Neuronal stem cell (in vitro differentiated cells): ENCODE measurements at regions not wholly inside any gene's neighbourhood (a gene's known extent, or its start where the extent isn't known, plus 50 kb on each side); places are given as distances from the start of the nearest gene placed in this dataset.

Experiments used
- DNase-seq: peaks from one replicate; pipeline ENCODE4 v3.0.0-alpha.2; 2013; ENCODE audit warnings: low spot score
- H2AFZ ChIP-seq: one replicate; pipeline ENCODE4 v1.6.1; 2013; ENCODE audit warnings: mild to moderate bottlenecking, low read length, inconsistent platforms
- H2AK5ac ChIP-seq: 2 replicates; pipeline ENCODE4 v1.6.1; 2013; ENCODE audit warnings: low read depth, mild to moderate bottlenecking, inconsistent platforms, low read length, moderate library complexity, mixed read lengths
- H2BK120ac ChIP-seq: 2 replicates; pipeline ENCODE4 v1.6.1; 2013; ENCODE audit warnings: low read depth, mild to moderate bottlenecking, inconsistent platforms, low read length, moderate library complexity, mixed read lengths
- H2BK12ac ChIP-seq: one replicate; pipeline ENCODE4 v1.6.1; 2013; ENCODE audit warnings: low read length, inconsistent platforms
- H2BK15ac ChIP-seq: 2 replicates; pipeline ENCODE4 v1.6.1; 2013; ENCODE audit warnings: mild to moderate bottlenecking, low read length, inconsistent platforms, mixed read lengths
- H2BK5ac ChIP-seq: one replicate; pipeline ENCODE4 v1.6.1; 2013; ENCODE audit warnings: inconsistent platforms, mild to moderate bottlenecking, low read length, moderate library complexity
- H3K14ac ChIP-seq: one replicate; pipeline ENCODE4 v1.6.1; 2013; ENCODE audit warnings: low read length, inconsistent platforms
- H3K18ac ChIP-seq: 2 replicates; pipeline ENCODE4 v1.6.1; 2013; ENCODE audit warnings: low read length, inconsistent platforms
- H3K23ac ChIP-seq: 2 replicates; pipeline ENCODE4 v1.6.1; 2013; ENCODE audit warnings: low read depth, mild to moderate bottlenecking, mixed read lengths, low read length, inconsistent platforms; ENCODE audit not compliant: poor library complexity
- H3K27ac ChIP-seq: replicated peaks from 3 replicates; pipeline ENCODE4 v1.5.1; 2013; ENCODE audit warnings: low read length, inconsistent platforms
- H3K27me3 ChIP-seq, 3 experiments: 2 replicates each; pipeline ENCODE4 v1.6.1; 2013; ENCODE audit warnings: low read length in 3 of 3, mild to moderate bottlenecking in 2 of 3, inconsistent platforms in 1 of 3, low read depth in 1 of 3, mixed read lengths in 1 of 3, moderate library complexity in 1 of 3; ENCODE audit not compliant: control insufficient read depth in 3 of 3, insufficient read depth in 3 of 3
- H3K36me3 ChIP-seq, 2 donors: replicated peaks in 1 of 2; 2 replicates each; pipeline ENCODE4 v1.6.1; 2013; ENCODE audit warnings: low read length in 2 of 2; ENCODE audit not compliant: control insufficient read depth in 2 of 2, insufficient read depth in 2 of 2
- H3K4ac ChIP-seq: 2 replicates; pipeline ENCODE4 v1.6.1; 2013; ENCODE audit warnings: inconsistent platforms, mild to moderate bottlenecking, low read length, moderate library complexity
- H3K4me1 ChIP-seq, 2 donors: 1 replicate in 1 of 2; 2 replicates in 1 of 2; pipeline ENCODE4 v1.6.1; 2013; ENCODE audit warnings: low read length in 2 of 2, low read depth in 1 of 2; ENCODE audit not compliant: control insufficient read depth in 2 of 2, insufficient read depth in 1 of 2
- H3K4me2 ChIP-seq: one replicate; pipeline ENCODE4 v1.6.1; 2013; ENCODE audit warnings: mild to moderate bottlenecking, low read length, inconsistent platforms; ENCODE audit not compliant: insufficient read depth, poor library complexity, severe bottlenecking
- H3K4me3 ChIP-seq, 2 donors: 2 replicates each; pipeline ENCODE4 v1.5.1; 2013; ENCODE audit warnings: low read length in 2 of 2, mild to moderate bottlenecking in 2 of 2, inconsistent platforms in 1 of 2, moderate library complexity in 1 of 2
- H3K79me1 ChIP-seq: one replicate; pipeline ENCODE4 v1.6.1; 2013; ENCODE audit warnings: low read depth, mild to moderate bottlenecking, inconsistent platforms, low read length, moderate library complexity
- H3K9ac ChIP-seq: one replicate; pipeline ENCODE4 v1.6.1; 2013; ENCODE audit warnings: mild to moderate bottlenecking, low read depth, low read length, inconsistent platforms; ENCODE audit not compliant: poor library complexity
- H3K9me3 ChIP-seq, 2 donors: replicated peaks in 1 of 2; 2 replicates each; pipeline versions ENCODE3 to v1.6.1; 2013; ENCODE audit warnings: low read length in 2 of 2, mild to moderate bottlenecking in 2 of 2, inconsistent platforms in 1 of 2, low read depth in 1 of 2, mixed read lengths in 1 of 2, moderate library complexity in 1 of 2; ENCODE audit not compliant: control insufficient read depth in 2 of 2, insufficient read depth in 1 of 2
- H4K8ac ChIP-seq: one replicate; pipeline ENCODE4 v1.6.1; 2013; ENCODE audit warnings: low read depth, mild to moderate bottlenecking, inconsistent platforms, low read length, moderate library complexity
- H4K91ac ChIP-seq: one replicate; pipeline ENCODE4 v1.6.1; 2013; ENCODE audit warnings: low read length, low read depth, mild to moderate bottlenecking, inconsistent platforms; ENCODE audit not compliant: poor library complexity
- WGBS, 2 donors: extraction: QIAGEN DNeasy Blood & Tissue Kit; methylation state at CpG; one replicate each; pipeline ENCODE4 v1.1.7; 2013; ENCODE audit warnings: missing lambda C conversion rate in 2 of 2, mixed read lengths in 1 of 2; ENCODE audit not compliant: insufficient read length in 2 of 2, insufficient replicate concordance in 1 of 2; ENCODE audit errors: extremely low coverage in 2 of 2; 5-methylcytosine and 5-hydroxymethylcytosine counted together

- Histone ChIP-seq H3K14ac (no peak overlapping the region), H2AFZ (no peak overlapping the region), H3K79me1 (no peaks in the 10 kb centered on the region), H2BK120ac (no peak overlapping the region), H3K4me2 (no peak overlapping the region), H3K9ac (no peak overlapping the region), H3K18ac (no peak overlapping the region), H2BK12ac (no peak overlapping the region), H2AK5ac (no peak overlapping the region), H2BK5ac (no peak overlapping the region), H3K4ac (no peak overlapping the region), H4K8ac (no peak overlapping the region), H3K4me3 (no peak overlapping the region), H3K27ac (no peak overlapping the region), H3K27me3 (no peaks in the 10 kb centered on the region), H2BK15ac (no peak overlapping the region), H4K91ac (no peak overlapping the region), H3K36me3 (no peaks in the 10 kb centered on the region), H3K9me3 (no peaks in the 10 kb centered on the region), H3K4me1 (no peaks in the 10 kb centered on the region), H3K23ac (no peak overlapping the region)
- no CpG with 5 or more reads among the region's 1 CpG for WGBS, 2 donors
- DNase-seq = no peak
These were observed 50.0 kb upstream of the NAA35 start for GRCh38 chr9:85890962-85891361.
